ENCODE measurements at regions not wholly inside any gene's neighbourhood (a gene's known extent, or its start where the extent isn't known, plus 50 kb on each side); places are given as distances from the start of the nearest gene placed in this dataset.

GRCh38 chr12:86911973-86912372 lies 655.8 kb upstream of the MGAT4C start:
- no peak for TF ChIP-seq POLR2AphosphoS5 (IDR thresholded peaks at IDR 0.05)
- TF ChIP-seq RAD21 (conservative IDR thresholded peaks at IDR 0.05): no peak
- TF ChIP-seq CTCF (IDR thresholded peaks at IDR 0.05; ENCODE audit: poor library complexity, severe bottlenecking): no peak
- TF ChIP-seq EP300 (conservative IDR thresholded peaks at IDR 0.05; ENCODE audit: poor library complexity, severe bottlenecking): no peak
- TF ChIP-seq SMC3 (conservative IDR thresholded peaks at IDR 0.05; ENCODE audit: poor library complexity): no peak
- no peak for TF ChIP-seq MXI1 (conservative IDR thresholded peaks at IDR 0.05; ENCODE audit: poor library complexity, severe bottlenecking)
- no peak for TF ChIP-seq EZH2 (IDR thresholded peaks at IDR 0.05; ENCODE audit: borderline replicate concordance, insufficient read depth, low read length, poor library complexity, severe bottlenecking)
- no peak for TF ChIP-seq TAF1 (IDR thresholded peaks at IDR 0.05; ENCODE audit: low read depth)
- no peak for TF ChIP-seq REST (IDR thresholded peaks at IDR 0.05; ENCODE audit: borderline replicate concordance)

Measured in neural cell (in vitro differentiated cells).